HEK293 (cell line): ENCODE measurements at regions not wholly inside any gene's neighbourhood (a gene's known extent, or its start where the extent isn't known, plus 50 kb on each side); places are given as distances from the start of the nearest gene placed in this dataset.

Experiments
- CTCF ChIA-PET: fragments of 350-600 bp; formaldehyde crosslinking; extraction: SDS; loops from one replicate; lab custom pipeline; 2021; ENCODE audit warnings: antibody characterized with exemption; lab: Yijun Ruan, JAX
- POLR2A ChIA-PET: fragments of 300-600 bp; formaldehyde crosslinking; extraction: SDS; loops from one replicate; lab custom pipeline; 2020; ENCODE audit warnings: antibody characterized with exemption, inconsistent platforms; lab: Yijun Ruan, JAX
- H3K27ac ChIP-seq: fragments of 200-500 bp; sonication (Bioruptor generic); 2 replicates; pipeline ENCODE4 v1.5.1; 2014; ENCODE audit warnings: low read depth, low read length, control low read depth, inconsistent platforms; ENCODE audit errors: extremely low read depth
- H3K36me3 ChIP-seq, 2 experiments: fragments of 200-500 bp in 1 of 2; sonication (Bioruptor generic) in 1 of 2; 1 replicate in 1 of 2; 2 replicates in 1 of 2; pipeline ENCODE4 v1.5.1; 2014 to 2017; ENCODE audit warnings: inconsistent platforms in 2 of 2, low read length in 2 of 2; ENCODE audit not compliant: control insufficient read depth in 2 of 2, insufficient read depth in 1 of 2
- H3K4me1 ChIP-seq: fragments of 200-500 bp; sonication (Bioruptor generic); 2 replicates; pipeline ENCODE4 v1.5.1; 2014; ENCODE audit warnings: mild to moderate bottlenecking, low read length, inconsistent platforms; ENCODE audit not compliant: control insufficient read depth, insufficient read depth
- H3K4me3 ChIP-seq: 2 replicates; pipeline ENCODE4 v1.5.1; 2011; ENCODE audit warnings: low read depth, mild to moderate bottlenecking, control low read depth, low read length, moderate library complexity
- H3K9me3 ChIP-seq: fragments of 200-500 bp; sonication (Bioruptor generic); 2 replicates; pipeline ENCODE4 v1.5.1; 2014; ENCODE audit warnings: low read depth, low read length, inconsistent platforms; ENCODE audit not compliant: control insufficient read depth, insufficient read depth
- AEBP2 ChIP-seq: fragments of 450-650 bp; formaldehyde crosslinking; IDR thresholded peaks from 2 replicates; pipeline ENCODE4 v1.5.1; 2016; ENCODE audit warnings: missing biosample characterization, missing genetic modification characterization, borderline replicate concordance
- BCL6B ChIP-seq: fragments of 450-650 bp; formaldehyde crosslinking; IDR thresholded peaks from 2 replicates; pipeline ENCODE4 v1.5.1; 2017; ENCODE audit warnings: missing biosample characterization, missing genetic modification characterization
- GLIS1 ChIP-seq: fragments of 450-650 bp; formaldehyde crosslinking; IDR thresholded peaks from 2 replicates; pipeline ENCODE4 v1.5.1; 2016; ENCODE audit warnings: missing biosample characterization, missing genetic modification characterization
- MEIS1 ChIP-seq: sonication (generic); formaldehyde crosslinking; IDR thresholded peaks from 2 replicates; pipeline ENCODE4 v1.8.1; 2022; ENCODE audit warnings: missing genetic modification reagents, mild to moderate bottlenecking, borderline replicate concordance
- PRDM10 ChIP-seq: fragments of 450-650 bp; formaldehyde crosslinking; IDR thresholded peaks from 2 replicates; pipeline ENCODE4 v1.5.1; 2016; ENCODE audit warnings: missing biosample characterization, missing genetic modification characterization
- TCF7L2 ChIP-seq: IDR thresholded peaks from 2 replicates; pipeline ENCODE4 v1.6.1; 2011; ENCODE audit warnings: low read depth, mild to moderate bottlenecking, inconsistent platforms, low read length, moderate library complexity, borderline replicate concordance
- TSHZ1 ChIP-seq: fragments of 450-650 bp; formaldehyde crosslinking; IDR thresholded peaks from 2 replicates; pipeline ENCODE4 v1.5.1; 2016; ENCODE audit warnings: missing biosample characterization, missing genetic modification characterization, borderline replicate concordance
- YY1 ChIP-seq: fragments of 450-650 bp; formaldehyde crosslinking; IDR thresholded peaks from 2 replicates; pipeline ENCODE4 v1.5.1; 2018; ENCODE audit warnings: missing biosample characterization, missing genetic modification characterization
- ZBTB21 ChIP-seq: fragments of 450-650 bp; formaldehyde crosslinking; IDR thresholded peaks from 2 replicates; pipeline ENCODE4 v1.5.1; 2017; ENCODE audit warnings: missing biosample characterization, missing genetic modification characterization
- ZFP37 ChIP-seq: fragments of 450-650 bp; formaldehyde crosslinking; IDR thresholded peaks from 2 replicates; pipeline ENCODE4 v1.5.1; 2016; ENCODE audit warnings: missing biosample characterization, missing genetic modification characterization
- ZNF146 ChIP-seq: fragments of 450-650 bp; formaldehyde crosslinking; IDR thresholded peaks from 2 replicates; pipeline ENCODE4 v1.5.1; 2016; ENCODE audit warnings: missing biosample characterization, missing genetic modification characterization
- ZNF157 ChIP-seq: fragments of 450-650 bp; formaldehyde crosslinking; IDR thresholded peaks from 2 replicates; pipeline ENCODE4 v1.5.1; 2016; ENCODE audit warnings: missing biosample characterization, missing genetic modification characterization
- ZNF335 ChIP-seq: fragments of 450-650 bp; formaldehyde crosslinking; conservative IDR thresholded peaks from 2 replicates; pipeline ENCODE4 v1.5.1; 2016; ENCODE audit warnings: missing biosample characterization, missing genetic modification characterization
- ZNF350 ChIP-seq: fragments of 450-650 bp; formaldehyde crosslinking; IDR thresholded peaks from 2 replicates; pipeline ENCODE4 v1.5.0; 2017; ENCODE audit warnings: missing biosample characterization, mild to moderate bottlenecking, missing genetic modification characterization
- ZNF394 ChIP-seq: fragments of 450-650 bp; formaldehyde crosslinking; IDR thresholded peaks from 2 replicates; pipeline ENCODE4 v1.5.1; 2016; ENCODE audit warnings: missing biosample characterization, missing genetic modification characterization, mild to moderate bottlenecking, moderate library complexity, borderline replicate concordance
- ZNF513 ChIP-seq: fragments of 450-650 bp; IDR thresholded peaks from 2 replicates; pipeline ENCODE4 v1.5.1; 2018; ENCODE audit warnings: missing biosample characterization, missing genetic modification characterization
- ZNF560 ChIP-seq: fragments of 450-650 bp; formaldehyde crosslinking; IDR thresholded peaks from 2 replicates; pipeline ENCODE4 v1.5.1; 2017; ENCODE audit warnings: missing biosample characterization, missing genetic modification characterization, borderline replicate concordance
- ZNF580 ChIP-seq: fragments of 450-650 bp; formaldehyde crosslinking; IDR thresholded peaks from 2 replicates; pipeline ENCODE4 v1.5.1; 2016; ENCODE audit warnings: missing biosample characterization, missing genetic modification characterization
- ZNF623 ChIP-seq: fragments of 450-650 bp; formaldehyde crosslinking; IDR thresholded peaks from 2 replicates; pipeline ENCODE4 v1.5.1; 2016; ENCODE audit warnings: missing biosample characterization, missing genetic modification characterization
- ZSCAN23 ChIP-seq: fragments of 450-650 bp; formaldehyde crosslinking; IDR thresholded peaks from 2 replicates; pipeline ENCODE4 v1.5.1; 2016; ENCODE audit warnings: missing biosample characterization, missing genetic modification characterization

- no peak overlapping the region for H3K4me3 ChIP-seq
- POLR2A ChIA-PET = no interaction called here
- TF ChIP-seq ZNF623 (tag by site-specific recombination) (no peak), ZNF394 (tag by site-specific recombination) (no peak)
- TF ChIP-seq, all 188 proteins: peak for 0
- Histone ChIP-seq H3K9me3 (no peaks in the 10 kb centered on the region), H3K4me1 (no peaks in the 10 kb centered on the region), H3K27ac (no peak overlapping the region), H3K36me3 (no peaks in the 10 kb centered on the region)
- CTCF ChIA-PET = interaction anchor here (0.6 to 1.4 kb wide), 5 partner anchors 9 to 1345 kb away, joined by 3 to 6 read pairs (median 3); no protein-coding TSS in a partner anchor
These were observed 268.4 kb upstream of the USP24 start for GRCh38 chr1:55483523-55483922.

- ChIA-PET POLR2A (no interaction called here), CTCF (no interaction called here)
- H3K4me3 ChIP-seq = no peak overlapping the region
- H3K27ac ChIP-seq = no peak overlapping the region
- TF ChIP-seq GLIS1 = no peak
- no peak for TF ChIP-seq ZNF157
- TF ChIP-seq ZNF335 (tag by site-specific recombination) = no peak
- TF ChIP-seq ZBTB21 (tag by site-specific recombination) = no peak
- no peak for TF ChIP-seq PRDM10
- no peak for TF ChIP-seq ZFP37
- TF ChIP-seq YY1 = no peak
- no peak for TF ChIP-seq ZNF580 (tag by site-specific recombination)
- TF ChIP-seq TCF7L2 = no peak
- no peak for TF ChIP-seq ZSCAN23 (tag by site-specific recombination)
- TF ChIP-seq ZNF513 (tag by site-specific recombination) = no peak
- no peak for TF ChIP-seq BCL6B (tag by site-specific recombination)
- TF ChIP-seq TSHZ1 (tag by site-specific recombination) = no peak
- TF ChIP-seq AEBP2 (tag by site-specific recombination) = no peak
- TF ChIP-seq ZNF350 (tag by site-specific recombination) = no peak
- TF ChIP-seq MEIS1 = no peak
- no peak for TF ChIP-seq ZNF146
- TF ChIP-seq ZNF560 (tag by site-specific recombination) = no peak
- no peaks in the 10 kb centered on the region for H3K36me3 ChIP-seq
- no peaks in the 10 kb centered on the region for H3K4me1 ChIP-seq
- H3K9me3 ChIP-seq = no peaks in the 10 kb centered on the region
These were observed 266.5 kb upstream of the USP24 start for GRCh38 chr1:55481634-55482033.
